KMS-11 (cell line): ENCODE measurements at regions not wholly inside any gene's neighbourhood (a gene's known extent, or its start where the extent isn't known, plus 50 kb on each side); places are given as distances from the start of the nearest gene placed in this dataset.

Experiments
- H2AFZ ChIP-seq: fragments of 200-600 bp; sonication (generic); 2 replicates; pipeline ENCODE4 v1.6.1; 2016; ENCODE audit warnings: antibody characterized with exemption, mixed run types, low read depth
- H3K27ac ChIP-seq: fragments of 200-600 bp; sonication (generic); 2 replicates; pipeline ENCODE4 v1.6.1; 2016; ENCODE audit warnings: mild to moderate bottlenecking, mixed run types
- H3K27me3 ChIP-seq: fragments of 200-600 bp; sonication (generic); 2 replicates; pipeline ENCODE4 v1.6.1; 2017; ENCODE audit warnings: mild to moderate bottlenecking, low read depth, mixed run types, moderate library complexity; ENCODE audit not compliant: insufficient read depth
- H3K36me3 ChIP-seq: fragments of 200-600 bp; sonication (generic); 2 replicates; pipeline ENCODE4 v1.6.1; 2017; ENCODE audit warnings: mild to moderate bottlenecking, mixed run types; ENCODE audit not compliant: insufficient read depth
- H3K4me1 ChIP-seq: fragments of 200-600 bp; sonication (generic); 2 replicates; pipeline ENCODE4 v1.6.1; 2016; ENCODE audit warnings: mild to moderate bottlenecking, low read depth, mixed run types; ENCODE audit not compliant: poor library complexity, severe bottlenecking
- H3K4me2 ChIP-seq: fragments of 200-600 bp; sonication (generic); 2 replicates; pipeline ENCODE4 v1.7.0; 2016; ENCODE audit warnings: mild to moderate bottlenecking, mixed run types
- H3K4me3 ChIP-seq: fragments of 200-600 bp; sonication (generic); IDR thresholded peaks from 2 replicates; pipeline ENCODE4 v1.6.1; 2017; ENCODE audit warnings: low read depth, low read length, mixed read lengths; ENCODE audit not compliant: insufficient read depth
- H3K79me2 ChIP-seq: fragments of 200-600 bp; sonication (generic); 2 replicates; pipeline ENCODE4 v1.6.1; 2016; ENCODE audit warnings: low read depth, mixed run types; ENCODE audit not compliant: insufficient read depth
- H3K9ac ChIP-seq: fragments of 200-600 bp; sonication (generic); 2 replicates; pipeline ENCODE4 v1.6.1; 2016; ENCODE audit warnings: mild to moderate bottlenecking, mixed run types
- H4K20me1 ChIP-seq: fragments of 200-600 bp; sonication (generic); 2 replicates; pipeline ENCODE4 v1.6.1; 2016; ENCODE audit warnings: mild to moderate bottlenecking, mixed run types; ENCODE audit not compliant: insufficient read depth
- TF ChIP-seq, protein P1 (sequence below): fragments of 200-600 bp; sonication (generic); conservative IDR thresholded peaks from 2 replicates; pipeline ENCODE4 v1.6.1; 2017; ENCODE audit warnings: low read depth, mild to moderate bottlenecking, antibody characterized with exemption, low read length, moderate library complexity, mixed read lengths

- Histone ChIP-seq H3K27me3 (no peaks in the 10 kb centered on the region), H4K20me1 (no peaks in the 10 kb centered on the region), H3K4me2 (no peak overlapping the region), H3K9ac (no peak overlapping the region), H3K36me3 (no peaks in the 10 kb centered on the region), H3K79me2 (no peaks in the 10 kb centered on the region), H3K4me1 (no peaks in the 10 kb centered on the region), H3K4me3 (no peak overlapping the region), H3K27ac (no peak overlapping the region), H2AFZ (no peak overlapping the region)
- TF ChIP-seq, protein P1, sequence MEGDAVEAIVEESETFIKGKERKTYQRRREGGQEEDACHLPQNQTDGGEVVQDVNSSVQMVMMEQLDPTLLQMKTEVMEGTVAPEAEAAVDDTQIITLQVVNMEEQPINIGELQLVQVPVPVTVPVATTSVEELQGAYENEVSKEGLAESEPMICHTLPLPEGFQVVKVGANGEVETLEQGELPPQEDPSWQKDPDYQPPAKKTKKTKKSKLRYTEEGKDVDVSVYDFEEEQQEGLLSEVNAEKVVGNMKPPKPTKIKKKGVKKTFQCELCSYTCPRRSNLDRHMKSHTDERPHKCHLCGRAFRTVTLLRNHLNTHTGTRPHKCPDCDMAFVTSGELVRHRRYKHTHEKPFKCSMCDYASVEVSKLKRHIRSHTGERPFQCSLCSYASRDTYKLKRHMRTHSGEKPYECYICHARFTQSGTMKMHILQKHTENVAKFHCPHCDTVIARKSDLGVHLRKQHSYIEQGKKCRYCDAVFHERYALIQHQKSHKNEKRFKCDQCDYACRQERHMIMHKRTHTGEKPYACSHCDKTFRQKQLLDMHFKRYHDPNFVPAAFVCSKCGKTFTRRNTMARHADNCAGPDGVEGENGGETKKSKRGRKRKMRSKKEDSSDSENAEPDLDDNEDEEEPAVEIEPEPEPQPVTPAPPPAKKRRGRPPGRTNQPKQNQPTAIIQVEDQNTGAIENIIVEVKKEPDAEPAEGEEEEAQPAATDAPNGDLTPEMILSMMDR = no peak
Observed at GRCh38 chr15:70399204-70399603, 301.5 kb upstream of the TLE3 start.

- H3K27me3 ChIP-seq = no peaks in the 10 kb centered on the region
- no peak overlapping the region for H2AFZ ChIP-seq
- no peaks in the 10 kb centered on the region for H3K4me1 ChIP-seq
- no peaks in the 10 kb centered on the region for H3K79me2 ChIP-seq
- H3K9ac ChIP-seq = no peak overlapping the region
- TF ChIP-seq, protein P1 = no peak
- no peak overlapping the region for H3K4me2 ChIP-seq
- no peaks in the 10 kb centered on the region for H3K36me3 ChIP-seq
- no peaks in the 10 kb centered on the region for H4K20me1 ChIP-seq
- no peak overlapping the region for H3K27ac ChIP-seq
- H3K4me3 ChIP-seq = no peak overlapping the region
Observed at GRCh38 chr15:70398694-70399093, 301.0 kb upstream of the TLE3 start.

DNA sequence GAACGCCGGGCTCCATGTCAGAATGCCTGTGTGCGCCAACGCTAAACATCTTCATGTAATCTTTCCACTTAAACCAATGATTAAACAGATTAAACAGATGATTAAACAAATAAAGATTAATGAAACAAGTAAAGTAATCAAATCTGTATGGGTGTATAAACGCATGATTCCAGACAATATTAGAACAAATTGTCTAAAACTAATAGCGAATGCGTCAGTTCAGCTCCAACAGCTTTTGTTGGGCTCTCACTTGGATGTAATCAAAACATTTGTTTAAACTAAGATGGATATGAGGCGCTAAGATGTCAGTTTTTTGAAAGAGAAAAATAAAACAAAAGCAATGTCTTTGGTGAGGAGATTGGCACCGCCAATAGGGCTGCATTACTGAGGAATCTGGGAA, 299.1 kb upstream of the TLE3 start:
- H4K20me1 ChIP-seq = no peaks in the 10 kb centered on the region
- TF ChIP-seq, protein P1 = no peak

GRCh38 chr15:70395164-70395563, 297.4 kb upstream of the TLE3 start:
- no peaks in the 10 kb centered on the region for H4K20me1 ChIP-seq
- no peaks in the 10 kb centered on the region for H3K27me3 ChIP-seq
- H2AFZ ChIP-seq = no peak overlapping the region
- H3K4me2 ChIP-seq = no peak overlapping the region
- H3K4me3 ChIP-seq = no peak overlapping the region
- H3K36me3 ChIP-seq = no peaks in the 10 kb centered on the region
- H3K27ac ChIP-seq = no peak overlapping the region
- no peaks in the 10 kb centered on the region for H3K4me1 ChIP-seq
- H3K79me2 ChIP-seq = no peaks in the 10 kb centered on the region
- no peak overlapping the region for H3K9ac ChIP-seq
- TF ChIP-seq, protein P1 = no peak

More for the DNA sequence above, 299.1 kb upstream of the TLE3 start:
- Histone ChIP-seq H2AFZ (no peak overlapping the region), H3K4me2 (no peak overlapping the region), H3K27me3 (no peaks in the 10 kb centered on the region), H3K4me3 (no peak overlapping the region), H3K9ac (no peak overlapping the region), H3K4me1 (no peaks in the 10 kb centered on the region), H3K27ac (no peak overlapping the region), H3K36me3 (no peaks in the 10 kb centered on the region), H3K79me2 (no peaks in the 10 kb centered on the region)
